HG03103 (cell line): ENCODE measurements at regions not wholly inside any gene's neighbourhood (a gene's known extent, or its start where the extent isn't known, plus 50 kb on each side); places are given as distances from the start of the nearest gene placed in this dataset.

ENCODE experiments used
- ATAC-seq: cut with Tn5 transposase; IDR thresholded peaks from one replicate; pipeline ENCODE4 v1.9.1; 2021; ENCODE audit warnings: low read depth; ENCODE audit not compliant: unreplicated experiment

GRCh38 chr3:189101594-189101993 lies 70.2 kb upstream of the TPRG1 start:
- ATAC-seq: no peak

GRCh38 chr3:189103208-189103607 lies 68.6 kb upstream of the TPRG1 start:
- ATAC-seq: no peak

GRCh38 chr3:189108067-189108466 lies 63.7 kb upstream of the TPRG1 start:
- no peak for ATAC-seq

GRCh38 chr3:189108735-189109134 lies 63.0 kb upstream of the TPRG1 start:
- no peak for ATAC-seq

DNA sequence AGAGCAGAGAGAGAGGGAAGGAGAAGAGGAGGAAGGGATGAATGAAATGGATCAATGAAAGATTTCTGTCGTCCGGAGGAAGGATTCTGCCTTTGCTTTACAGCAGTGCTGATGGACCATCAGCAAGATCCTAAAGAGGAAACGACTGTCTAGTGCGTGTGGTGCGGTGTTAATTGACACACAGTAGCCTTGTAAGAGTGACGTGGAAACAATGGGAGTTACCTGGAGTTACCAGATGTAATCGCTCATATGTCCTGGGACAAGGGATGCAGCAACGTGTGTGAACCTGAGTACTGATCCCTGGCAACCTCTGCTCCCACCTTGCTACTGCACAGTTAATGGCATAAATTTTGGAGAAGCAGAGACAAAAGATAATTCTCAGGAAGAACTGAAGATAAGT lies 62.6 kb upstream of the TPRG1 start:
- ATAC-seq: no peak

DNA sequence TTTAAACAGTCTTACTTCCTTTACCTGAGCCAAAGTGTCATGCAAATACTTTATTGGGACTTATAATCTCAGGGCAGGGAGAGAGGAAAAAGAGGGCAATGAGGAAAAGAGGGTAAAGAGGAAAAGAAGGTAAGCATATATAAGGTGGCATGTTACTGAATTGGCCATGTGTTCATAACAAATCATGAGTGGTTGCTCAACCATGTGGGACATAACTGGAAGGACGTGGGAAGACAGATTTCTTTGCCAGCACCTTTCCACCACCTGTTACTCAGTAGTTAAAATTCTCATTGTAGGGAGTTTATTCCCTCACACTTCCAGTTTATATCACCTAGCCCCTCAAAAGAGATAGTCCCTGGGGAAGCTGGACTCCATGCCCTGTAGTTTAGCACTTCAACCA lies 54.7 kb upstream of the TPRG1 start:
- ATAC-seq: no peak

- ATAC-seq: no peak
Observed at GRCh38 chr3:189118896-189119295, 52.9 kb upstream of the TPRG1 start.

- no peak for ATAC-seq
Observed at GRCh38 chr3:189119950-189120349, 51.8 kb upstream of the TPRG1 start.

GRCh38 chr3:189121092-189121491 lies 50.7 kb upstream of the TPRG1 start:
- ATAC-seq: no peak
